GM23248 (cell line): ENCODE measurements at regions not wholly inside any gene's neighbourhood (a gene's known extent, or its start where the extent isn't known, plus 50 kb on each side); places are given as distances from the start of the nearest gene placed in this dataset.

Experiments
- DNase-seq: peaks from one replicate; pipeline ENCODE4 v3.0.0-alpha.2; 2015
- H2AFZ ChIP-seq: fragments of 200-600 bp; sonication (generic); 2 replicates; pipeline ENCODE4 v1.6.1; 2016; ENCODE audit warnings: antibody characterized with exemption
- H3F3A ChIP-seq: fragments of 200-600 bp; sonication (generic); 2 replicates; pipeline ENCODE4 v1.6.1; 2016; ENCODE audit warnings: mild to moderate bottlenecking, antibody characterized with exemption, mixed run types; ENCODE audit not compliant: insufficient read depth
- H3K27ac ChIP-seq: fragments of 200-600 bp; sonication (generic); 2 replicates; pipeline ENCODE4 v1.5.1; 2016; ENCODE audit warnings: mild to moderate bottlenecking
- H3K27me3 ChIP-seq: fragments of 200-600 bp; sonication (generic); replicated peaks from 2 replicates; pipeline ENCODE4 v1.6.1; 2016; ENCODE audit warnings: mild to moderate bottlenecking; ENCODE audit not compliant: insufficient read depth
- H3K36me3 ChIP-seq: fragments of 200-600 bp; sonication (generic); 2 replicates; pipeline ENCODE4 v1.6.1; 2016; ENCODE audit warnings: low read depth, mild to moderate bottlenecking
- H3K4me1 ChIP-seq: fragments of 200-600 bp; sonication (generic); 2 replicates; pipeline ENCODE4 v1.6.1; 2016; ENCODE audit warnings: mild to moderate bottlenecking; ENCODE audit not compliant: insufficient read depth
- H3K4me2 ChIP-seq: fragments of 200-600 bp; sonication (generic); one replicate; pipeline ENCODE4 v1.6.1; 2016; ENCODE audit warnings: mild to moderate bottlenecking; ENCODE audit not compliant: unreplicated experiment
- H3K4me3 ChIP-seq: fragments of 200-600 bp; sonication (generic); 2 replicates; pipeline ENCODE4 v1.5.1; 2016; ENCODE audit warnings: mild to moderate bottlenecking
- H3K79me2 ChIP-seq: fragments of 200-600 bp; sonication (generic); 2 replicates; pipeline ENCODE4 v1.6.1; 2016; ENCODE audit warnings: mild to moderate bottlenecking; ENCODE audit not compliant: insufficient read depth
- H3K9ac ChIP-seq: fragments of 200-600 bp; sonication (generic); 2 replicates; pipeline ENCODE4 v1.6.1; 2016; ENCODE audit warnings: mild to moderate bottlenecking
- H3K9me2 ChIP-seq: fragments of 200-600 bp; sonication (generic); 2 replicates; pipeline ENCODE4 v1.6.1; 2016; ENCODE audit warnings: mixed run types, mild to moderate bottlenecking, moderate library complexity; ENCODE audit not compliant: insufficient read depth
- H3K9me3 ChIP-seq: fragments of 200-600 bp; sonication (generic); one replicate; pipeline ENCODE4 v1.6.1; 2017; ENCODE audit warnings: low read depth
- H4K20me1 ChIP-seq: fragments of 200-600 bp; sonication (generic); 2 replicates; pipeline ENCODE4 v1.6.0; 2016; ENCODE audit not compliant: insufficient read depth
- EZH2 ChIP-seq: fragments of 200-600 bp; sonication (generic); IDR thresholded peaks from 2 replicates; pipeline ENCODE4 v1.6.1; 2018; ENCODE audit warnings: antibody characterized with exemption, mild to moderate bottlenecking; ENCODE audit not compliant: insufficient read depth, poor library complexity, severe bottlenecking
- EZH2phosphoT487 ChIP-seq: fragments of 200-600 bp; sonication (generic); IDR thresholded peaks from 2 replicates; pipeline ENCODE4 v1.6.1; 2018; ENCODE audit warnings: antibody characterized with exemption, moderate library complexity, mild to moderate bottlenecking, low read depth; ENCODE audit not compliant: insufficient read depth
- WGBS, 2 experiments: methylation state at CpG; one replicate each; pipeline ENCODE4 v1.1.6; 2015 to 2017; ENCODE audit warnings: low lambda C conversion rate in 2 of 2, low coverage in 1 of 2; ENCODE audit errors: missing lambda C conversion rate in 2 of 2; 5-methylcytosine and 5-hydroxymethylcytosine counted together
- in situ Hi-C: fragments of 300-500 bp; cut with MboI; formaldehyde crosslinking; loops from 2 replicates; pipeline ENCODE4 v1.15.0; 2020

DNA sequence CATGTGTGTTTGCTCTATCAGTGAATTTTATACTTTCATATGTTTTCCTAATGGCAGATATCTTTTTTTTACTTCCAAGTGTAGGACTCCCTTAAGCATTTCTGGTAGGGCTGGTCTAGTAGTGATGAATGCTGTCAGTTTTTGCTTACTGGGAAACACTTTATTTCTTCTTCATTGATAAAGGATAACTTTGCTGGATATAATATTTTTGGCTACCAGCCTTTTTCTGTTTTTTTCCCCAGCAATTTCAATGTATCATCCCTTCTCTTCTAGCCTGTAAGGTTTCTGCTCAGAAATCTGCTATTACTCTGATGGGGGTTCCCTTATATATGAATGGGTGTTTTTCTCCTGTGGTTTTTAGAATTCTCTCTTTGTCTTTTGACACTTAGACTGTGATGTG lies 980.6 kb upstream of the PIK3C3 start:
- peaks cover 5% of the 10 kb centered on the region for H3K9me3 ChIP-seq

DNA sequence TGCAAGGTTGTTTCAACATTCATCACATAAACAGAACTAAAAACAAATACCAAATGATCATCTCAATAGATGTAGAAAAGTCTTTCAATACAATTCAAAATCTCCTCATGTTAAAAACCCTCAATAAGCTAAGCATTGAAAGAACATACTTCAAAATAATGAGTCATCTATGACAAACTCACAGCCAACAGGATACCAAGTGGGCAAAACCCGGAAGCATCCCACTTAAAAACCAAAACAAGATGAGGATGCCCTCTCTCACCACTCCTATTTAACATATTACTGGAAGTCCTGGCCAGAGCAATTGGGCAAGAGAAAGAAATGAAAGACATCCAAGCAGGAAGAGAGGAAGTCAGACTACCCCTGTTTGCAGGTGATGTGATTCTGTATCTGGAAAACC lies 992.2 kb upstream of the PIK3C3 start:
- Histone ChIP-seq H3K4me2 (no peak overlapping the region), H3K9me3 (no peaks in the 10 kb centered on the region), H2AFZ (peak overlapping the region; percentile 31; the same call in 1 of the 2 replicates), H3K27me3 (no peaks in the 10 kb centered on the region), H3F3A (no peaks in the 10 kb centered on the region), H3K79me2 (no peaks in the 10 kb centered on the region), H3K4me3 (no peak overlapping the region), H3K27ac (no peak overlapping the region), H3K9me2 (no peaks in the 10 kb centered on the region), H3K4me1 (no peaks in the 10 kb centered on the region), H4K20me1 (no peaks in the 10 kb centered on the region), H3K9ac (no peak overlapping the region), H3K36me3 (no peaks in the 10 kb centered on the region)
- peak; percentile 6 for DNase-seq
- in situ Hi-C loops: no loop called here
- TF ChIP-seq EZH2 (no peak), EZH2phosphoT487 (no peak)
- WGBS, 2 experiments: 18 to 23% methylated on average over 1 of the region's 1 CpG

More for the DNA sequence above, 980.6 kb upstream of the PIK3C3 start:
- H3K27ac ChIP-seq: no peak overlapping the region
- no peaks in the 10 kb centered on the region for H3K79me2 ChIP-seq
- no peak overlapping the region for H3K9ac ChIP-seq
- no peaks in the 10 kb centered on the region for H4K20me1 ChIP-seq
- no peak for TF ChIP-seq EZH2
- TF ChIP-seq EZH2phosphoT487: no peak
- H3K4me3 ChIP-seq: no peak overlapping the region
- no peaks in the 10 kb centered on the region for H3K4me1 ChIP-seq
- in situ Hi-C loops: no loop called here
- H3F3A ChIP-seq: no peaks in the 10 kb centered on the region
- no peak overlapping the region for H3K4me2 ChIP-seq
- no peaks in the 10 kb centered on the region for H3K27me3 ChIP-seq
- H3K9me2 ChIP-seq: no peaks in the 10 kb centered on the region
- no peak overlapping the region for H2AFZ ChIP-seq
- DNase-seq: no peak
- no peaks in the 10 kb centered on the region for H3K36me3 ChIP-seq

DNA sequence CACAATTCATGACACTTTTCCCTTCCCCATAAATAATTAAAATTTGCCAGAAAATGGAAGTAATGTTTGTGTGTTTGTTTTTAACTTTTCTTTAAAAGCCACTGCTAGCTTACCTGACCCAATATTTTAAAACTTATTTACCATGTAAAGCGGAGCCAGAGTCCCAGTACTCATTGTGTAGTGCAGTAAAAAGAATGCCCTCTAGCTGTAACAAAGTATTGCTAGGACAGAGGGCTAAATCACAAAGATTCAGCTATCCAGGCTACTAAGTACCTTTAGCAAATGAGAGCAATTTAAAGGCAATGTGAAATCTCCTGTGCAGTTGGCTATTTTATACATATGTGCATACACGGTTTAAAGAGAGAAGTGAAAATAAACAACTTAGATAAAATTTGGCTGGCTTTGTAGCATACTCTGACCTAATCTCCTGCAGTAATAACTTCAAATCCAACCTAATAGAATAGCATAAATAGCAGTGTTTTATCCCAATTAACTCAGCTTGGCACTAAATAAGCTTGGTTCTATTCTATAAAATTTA lies 997.4 kb upstream of the PIK3C3 start:
- in situ Hi-C loops: no loop called here
- Histone ChIP-seq H3K9ac (no peak overlapping the region), H3K36me3 (no peaks in the 10 kb centered on the region), H3K4me3 (no peak overlapping the region), H3K27me3 (no peaks in the 10 kb centered on the region), H3K79me2 (no peaks in the 10 kb centered on the region), H4K20me1 (no peaks in the 10 kb centered on the region), H3K9me3 (no peaks in the 10 kb centered on the region), H3F3A (no peaks in the 10 kb centered on the region), H3K9me2 (no peaks in the 10 kb centered on the region; the same call in 1 of the 2 replicates), H3K27ac (no peak overlapping the region), H3K4me1 (no peaks in the 10 kb centered on the region), H2AFZ (no peak overlapping the region), H3K4me2 (no peak overlapping the region)
- WGBS, 2 experiments: 18 to 25% methylated on average over 2 of the region's 2 CpGs
- no peak for TF ChIP-seq EZH2
- TF ChIP-seq EZH2phosphoT487: no peak
- no peak for DNase-seq

DNA sequence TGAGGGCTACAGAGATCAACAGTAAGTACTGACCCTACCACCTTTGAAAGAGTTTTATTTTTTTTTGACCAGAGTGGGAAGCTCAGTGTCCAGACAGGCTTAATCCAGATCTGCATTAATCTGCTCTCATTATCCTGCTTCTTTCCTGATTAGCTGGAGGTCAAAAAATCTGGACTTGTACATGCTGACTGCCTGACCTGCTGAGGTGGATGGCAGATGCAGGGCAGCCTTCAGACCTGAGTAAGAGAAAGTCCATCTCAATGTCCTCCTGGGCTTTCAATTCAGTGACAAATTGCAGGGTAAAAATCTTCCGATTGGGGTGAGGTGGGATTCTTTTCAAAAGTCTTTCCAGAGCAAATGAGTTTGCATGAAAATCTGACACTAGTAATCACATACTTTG lies 998.8 kb upstream of the PIK3C3 start:
- WGBS, 2 experiments: 13 to 21% methylated on average over 1 of the region's 1 CpG
- Histone ChIP-seq H3K4me3 (no peak overlapping the region), H3K36me3 (no peaks in the 10 kb centered on the region), H2AFZ (no peak overlapping the region), H3K9me3 (no peaks in the 10 kb centered on the region), H3K79me2 (no peaks in the 10 kb centered on the region), H3K4me2 (no peak overlapping the region), H3K27me3 (no peaks in the 10 kb centered on the region), H3K9ac (no peak overlapping the region), H4K20me1 (no peaks in the 10 kb centered on the region), H3K27ac (no peak overlapping the region), H3K4me1 (no peaks in the 10 kb centered on the region), H3F3A (no peaks in the 10 kb centered on the region), H3K9me2 (no peaks in the 10 kb centered on the region; the same call in 1 of the 2 replicates)
- in situ Hi-C loops: no loop called here
- no peak for DNase-seq
- no peak for TF ChIP-seq EZH2
- TF ChIP-seq EZH2phosphoT487: no peak

DNA sequence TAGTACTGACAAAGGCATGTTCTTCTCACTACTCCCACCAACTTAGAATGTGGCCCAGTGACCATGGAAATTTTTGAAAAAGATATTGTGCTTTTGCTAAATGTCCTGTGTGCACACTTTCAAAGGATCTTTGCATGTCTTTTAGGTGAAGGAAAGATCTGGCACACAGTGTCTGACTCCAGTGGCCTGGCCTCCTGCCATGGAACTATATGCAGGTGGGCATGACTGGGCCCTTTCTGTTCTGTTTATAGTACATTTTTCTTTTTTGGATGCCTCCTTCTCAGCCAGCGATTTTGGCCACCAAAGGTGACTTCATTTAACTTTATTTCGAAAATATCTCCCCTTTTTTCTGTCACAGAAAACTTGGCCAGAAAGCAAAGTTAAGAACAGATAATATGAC lies 999.7 kb upstream of the PIK3C3 start:
- no peak for DNase-seq
- H3K36me3 ChIP-seq: no peaks in the 10 kb centered on the region
- H3K4me1 ChIP-seq: no peaks in the 10 kb centered on the region
- H3K27ac ChIP-seq: no peak overlapping the region
- no peak overlapping the region for H2AFZ ChIP-seq
- H3K9me2 ChIP-seq: no peaks in the 10 kb centered on the region; the same call in 1 of the 2 replicates
- TF ChIP-seq EZH2phosphoT487 (no peak), EZH2 (no peak)
- 7 to 14% methylated on average over 2 of the region's 2 CpGs for WGBS, 2 experiments
- no peak overlapping the region for H3K4me3 ChIP-seq
- no peaks in the 10 kb centered on the region for H3F3A ChIP-seq
- H3K4me2 ChIP-seq: no peak overlapping the region
- H4K20me1 ChIP-seq: no peaks in the 10 kb centered on the region
- H3K9ac ChIP-seq: no peak overlapping the region
- no peaks in the 10 kb centered on the region for H3K9me3 ChIP-seq
- in situ Hi-C loops: no loop called here
- no peaks in the 10 kb centered on the region for H3K79me2 ChIP-seq
- no peaks in the 10 kb centered on the region for H3K27me3 ChIP-seq
